NB4 (cell line): ENCODE measurements at regions not wholly inside any gene's neighbourhood (a gene's known extent, or its start where the extent isn't known, plus 50 kb on each side); places are given as distances from the start of the nearest gene placed in this dataset.

Experiments used
- POLR2A ChIP-seq: IDR thresholded peaks from 2 replicates; pipeline ENCODE4 v1.6.1; 2011; ENCODE audit warnings: mild to moderate bottlenecking; ENCODE audit not compliant: insufficient read length; ENCODE audit errors: extremely low read depth
- TF ChIP-seq, protein P1 (sequence below): IDR thresholded peaks from one replicate; pipeline ENCODE4 v1.5.1; 2012; ENCODE audit warnings: low read depth, low read length

DNA sequence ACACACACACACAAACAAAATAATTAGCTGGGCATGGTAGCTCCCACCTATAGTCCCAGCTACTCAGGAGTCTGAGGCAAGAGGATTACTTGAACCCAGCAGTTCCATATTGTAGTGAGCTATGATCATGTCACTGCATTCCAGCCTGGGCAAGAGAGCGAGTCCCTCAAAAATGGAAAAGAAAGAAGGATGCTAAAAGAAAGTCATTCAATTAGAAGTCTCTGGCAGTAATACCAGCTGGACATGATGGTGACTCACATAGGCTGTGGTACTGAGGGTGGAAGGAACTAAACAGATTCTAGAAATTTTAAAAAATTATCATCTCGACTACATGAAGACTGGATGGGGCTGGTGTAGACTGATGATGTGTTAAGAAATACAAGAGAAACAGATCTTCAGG, 385.3 kb downstream of the ETV1 start:
- no peak for TF ChIP-seq POLR2A
- TF ChIP-seq, protein P1, sequence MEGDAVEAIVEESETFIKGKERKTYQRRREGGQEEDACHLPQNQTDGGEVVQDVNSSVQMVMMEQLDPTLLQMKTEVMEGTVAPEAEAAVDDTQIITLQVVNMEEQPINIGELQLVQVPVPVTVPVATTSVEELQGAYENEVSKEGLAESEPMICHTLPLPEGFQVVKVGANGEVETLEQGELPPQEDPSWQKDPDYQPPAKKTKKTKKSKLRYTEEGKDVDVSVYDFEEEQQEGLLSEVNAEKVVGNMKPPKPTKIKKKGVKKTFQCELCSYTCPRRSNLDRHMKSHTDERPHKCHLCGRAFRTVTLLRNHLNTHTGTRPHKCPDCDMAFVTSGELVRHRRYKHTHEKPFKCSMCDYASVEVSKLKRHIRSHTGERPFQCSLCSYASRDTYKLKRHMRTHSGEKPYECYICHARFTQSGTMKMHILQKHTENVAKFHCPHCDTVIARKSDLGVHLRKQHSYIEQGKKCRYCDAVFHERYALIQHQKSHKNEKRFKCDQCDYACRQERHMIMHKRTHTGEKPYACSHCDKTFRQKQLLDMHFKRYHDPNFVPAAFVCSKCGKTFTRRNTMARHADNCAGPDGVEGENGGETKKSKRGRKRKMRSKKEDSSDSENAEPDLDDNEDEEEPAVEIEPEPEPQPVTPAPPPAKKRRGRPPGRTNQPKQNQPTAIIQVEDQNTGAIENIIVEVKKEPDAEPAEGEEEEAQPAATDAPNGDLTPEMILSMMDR, result no peak
